Endothelial cell (in vitro differentiated cells): ENCODE measurements at regions not wholly inside any gene's neighbourhood (a gene's known extent, or its start where the extent isn't known, plus 50 kb on each side); places are given as distances from the start of the nearest gene placed in this dataset.
"Not testable (repeated sequence)": the region's sequence is repeated elsewhere in the genome, so short reads cannot be mapped to it uniquely, and the experiment has no call there.

Source experiments
- DNase-seq: peaks from one replicate; pipeline ENCODE4 v3.0.0; 2021; ENCODE audit warnings: low spot score
- H3K27ac Mint-ChIP-seq: one replicate; pipeline ENCODE4 v1.8.0; 2021; ENCODE audit warnings: mixed read lengths, inconsistent platforms; ENCODE audit not compliant: unreplicated experiment
- H3K27me3 Mint-ChIP-seq: one replicate; pipeline ENCODE4 v1.8.0; 2021; ENCODE audit warnings: mild to moderate bottlenecking, moderate library complexity, mixed read lengths, inconsistent platforms; ENCODE audit not compliant: unreplicated experiment
- H3K36me3 Mint-ChIP-seq: one replicate; pipeline ENCODE4 v1.8.0; 2021; ENCODE audit warnings: mild to moderate bottlenecking, low read depth, mixed read lengths, inconsistent platforms; ENCODE audit not compliant: unreplicated experiment
- H3K4me1 Mint-ChIP-seq: one replicate; pipeline ENCODE4 v1.8.0; 2021; ENCODE audit warnings: mild to moderate bottlenecking, mixed read lengths, inconsistent platforms; ENCODE audit not compliant: unreplicated experiment
- H3K4me3 Mint-ChIP-seq: one replicate; pipeline ENCODE4 v1.8.0; 2021; ENCODE audit warnings: mild to moderate bottlenecking, mixed read lengths, inconsistent platforms; ENCODE audit not compliant: unreplicated experiment
- H3K9me3 Mint-ChIP-seq: one replicate; pipeline ENCODE4 v1.8.0; 2021; ENCODE audit warnings: mixed read lengths, inconsistent platforms; ENCODE audit not compliant: unreplicated experiment
- TF ChIP-seq, protein P1 (sequence below): fragments of 200-600 bp; sonication (generic); IDR thresholded peaks from one replicate; pipeline ENCODE4 v1.5.0; 2021; ENCODE audit warnings: antibody characterized with exemption; ENCODE audit not compliant: unreplicated experiment

DNA sequence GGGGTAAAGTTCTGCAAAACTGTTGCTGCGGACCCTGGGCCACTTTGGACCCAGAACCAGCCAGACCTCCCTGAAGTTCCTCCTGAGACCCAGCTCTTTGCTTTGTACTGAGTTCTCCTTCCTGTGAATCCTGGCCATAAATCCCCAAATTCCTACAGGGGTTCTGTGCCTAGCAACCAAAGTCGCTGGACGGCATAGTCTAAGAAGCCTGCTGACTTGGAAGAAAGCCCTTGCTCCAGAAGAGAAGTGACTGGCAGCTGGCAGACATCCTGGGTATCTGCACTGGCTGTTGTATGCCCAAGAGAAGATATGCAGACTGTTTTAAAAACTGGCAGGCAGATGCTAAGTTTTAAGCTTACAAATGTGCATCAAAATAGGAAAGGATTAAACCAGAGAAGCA is 99.9 kb upstream of the SLC24A4 start:
- H3K36me3 Mint-ChIP-seq, result no peaks in the 10 kb centered on the region
- no peak overlapping the region for H3K27ac Mint-ChIP-seq
- H3K27me3 Mint-ChIP-seq, result peaks cover 1% of the 10 kb centered on the region
- no peaks in the 10 kb centered on the region for H3K4me1 Mint-ChIP-seq
- H3K4me3 Mint-ChIP-seq, result no peak overlapping the region
- no peaks in the 10 kb centered on the region for H3K9me3 Mint-ChIP-seq
- TF ChIP-seq, protein P1, sequence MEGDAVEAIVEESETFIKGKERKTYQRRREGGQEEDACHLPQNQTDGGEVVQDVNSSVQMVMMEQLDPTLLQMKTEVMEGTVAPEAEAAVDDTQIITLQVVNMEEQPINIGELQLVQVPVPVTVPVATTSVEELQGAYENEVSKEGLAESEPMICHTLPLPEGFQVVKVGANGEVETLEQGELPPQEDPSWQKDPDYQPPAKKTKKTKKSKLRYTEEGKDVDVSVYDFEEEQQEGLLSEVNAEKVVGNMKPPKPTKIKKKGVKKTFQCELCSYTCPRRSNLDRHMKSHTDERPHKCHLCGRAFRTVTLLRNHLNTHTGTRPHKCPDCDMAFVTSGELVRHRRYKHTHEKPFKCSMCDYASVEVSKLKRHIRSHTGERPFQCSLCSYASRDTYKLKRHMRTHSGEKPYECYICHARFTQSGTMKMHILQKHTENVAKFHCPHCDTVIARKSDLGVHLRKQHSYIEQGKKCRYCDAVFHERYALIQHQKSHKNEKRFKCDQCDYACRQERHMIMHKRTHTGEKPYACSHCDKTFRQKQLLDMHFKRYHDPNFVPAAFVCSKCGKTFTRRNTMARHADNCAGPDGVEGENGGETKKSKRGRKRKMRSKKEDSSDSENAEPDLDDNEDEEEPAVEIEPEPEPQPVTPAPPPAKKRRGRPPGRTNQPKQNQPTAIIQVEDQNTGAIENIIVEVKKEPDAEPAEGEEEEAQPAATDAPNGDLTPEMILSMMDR, result no peak
- DNase-seq, result no peak

DNA sequence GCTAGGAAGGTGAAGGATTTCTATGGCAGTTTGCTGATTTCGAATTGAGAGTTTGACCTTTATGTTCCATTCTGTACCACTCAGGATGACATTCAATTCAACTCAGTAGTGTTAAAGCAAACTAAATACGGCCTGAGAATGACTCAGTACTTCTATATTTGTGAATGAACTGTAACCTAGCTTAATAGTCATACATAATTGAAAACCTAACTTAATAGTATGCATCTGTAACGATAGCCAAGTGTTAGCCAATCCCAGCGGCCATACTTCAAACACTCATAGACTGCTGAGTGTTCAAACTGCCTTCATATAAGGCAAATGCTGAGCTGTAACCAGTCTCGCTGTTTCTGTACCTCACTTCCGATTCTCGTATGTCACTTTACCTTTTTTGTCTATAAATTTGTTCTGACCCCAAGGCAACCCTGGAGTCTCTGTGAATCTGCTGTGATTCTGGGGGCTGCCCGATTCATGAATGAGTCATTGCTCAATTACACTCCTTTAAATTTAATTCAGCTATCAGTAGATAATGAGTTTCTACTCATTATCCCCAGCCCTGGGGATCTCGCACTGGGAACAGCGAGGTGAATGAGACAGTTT is 98.5 kb upstream of the SLC24A4 start:
- Mint-ChIP-seq H3K4me3 (no peak overlapping the region), H3K36me3 (no peaks in the 10 kb centered on the region), H3K4me1 (no peaks in the 10 kb centered on the region), H3K27ac (no peak overlapping the region), H3K27me3 (peaks cover 1% of the 10 kb centered on the region), H3K9me3 (no peaks in the 10 kb centered on the region)
- no peak for DNase-seq
- TF ChIP-seq, protein P1, result no peak

DNA sequence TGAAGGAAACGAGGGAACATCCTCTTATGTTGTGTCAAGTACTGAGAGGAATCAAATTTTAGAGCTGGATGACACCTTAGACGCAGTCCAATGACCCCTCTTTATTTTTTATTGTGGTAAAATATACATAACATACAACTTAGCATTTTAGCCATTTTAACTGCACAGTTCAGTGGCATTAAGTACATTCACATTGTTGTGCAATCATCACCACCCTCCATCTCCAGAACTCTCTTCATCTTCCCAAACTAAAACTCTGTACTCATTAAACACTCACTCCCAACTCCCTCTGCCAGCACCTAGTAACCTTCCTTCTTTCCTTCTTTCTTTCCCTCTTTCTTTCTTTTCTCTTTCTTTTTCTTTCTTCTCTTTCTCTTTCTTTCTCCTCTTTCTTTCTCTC is 97.2 kb upstream of the SLC24A4 start:
- Mint-ChIP-seq H3K4me1 (no peaks in the 10 kb centered on the region), H3K27me3 (peaks cover 1% of the 10 kb centered on the region), H3K36me3 (no peaks in the 10 kb centered on the region), H3K27ac (no peak overlapping the region), H3K9me3 (no peaks in the 10 kb centered on the region), H3K4me3 (no peak overlapping the region)
- no peak for DNase-seq
- TF ChIP-seq, protein P1, result no peak

DNA sequence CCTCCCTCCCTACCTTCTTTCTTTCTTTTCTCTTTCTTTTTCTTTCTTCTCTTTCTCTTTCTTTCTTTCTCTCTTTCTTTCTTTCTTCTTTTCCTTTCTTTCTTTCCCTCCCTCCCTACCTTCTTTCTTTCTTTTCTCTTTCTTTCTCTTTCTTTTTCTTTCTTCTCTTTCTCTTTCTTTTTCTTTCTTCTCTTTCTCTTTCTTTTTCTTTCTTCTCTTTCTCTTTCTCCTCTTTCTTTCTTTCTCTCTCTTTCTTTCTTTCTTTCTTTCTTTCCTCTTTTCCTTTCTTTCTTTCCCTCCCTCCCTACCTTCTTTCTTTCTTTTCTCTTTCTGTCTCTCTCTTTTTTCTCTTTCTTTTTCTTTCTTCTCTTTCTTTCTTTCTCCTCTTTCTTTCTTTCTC is 96.8 kb upstream of the SLC24A4 start:
- H3K27me3 Mint-ChIP-seq, H3K27ac Mint-ChIP-seq, H3K4me3 Mint-ChIP-seq, DNase-seq, H3K9me3 Mint-ChIP-seq, H3K36me3 Mint-ChIP-seq, H3K4me1 Mint-ChIP-seq: not testable (repeated sequence)

DNA sequence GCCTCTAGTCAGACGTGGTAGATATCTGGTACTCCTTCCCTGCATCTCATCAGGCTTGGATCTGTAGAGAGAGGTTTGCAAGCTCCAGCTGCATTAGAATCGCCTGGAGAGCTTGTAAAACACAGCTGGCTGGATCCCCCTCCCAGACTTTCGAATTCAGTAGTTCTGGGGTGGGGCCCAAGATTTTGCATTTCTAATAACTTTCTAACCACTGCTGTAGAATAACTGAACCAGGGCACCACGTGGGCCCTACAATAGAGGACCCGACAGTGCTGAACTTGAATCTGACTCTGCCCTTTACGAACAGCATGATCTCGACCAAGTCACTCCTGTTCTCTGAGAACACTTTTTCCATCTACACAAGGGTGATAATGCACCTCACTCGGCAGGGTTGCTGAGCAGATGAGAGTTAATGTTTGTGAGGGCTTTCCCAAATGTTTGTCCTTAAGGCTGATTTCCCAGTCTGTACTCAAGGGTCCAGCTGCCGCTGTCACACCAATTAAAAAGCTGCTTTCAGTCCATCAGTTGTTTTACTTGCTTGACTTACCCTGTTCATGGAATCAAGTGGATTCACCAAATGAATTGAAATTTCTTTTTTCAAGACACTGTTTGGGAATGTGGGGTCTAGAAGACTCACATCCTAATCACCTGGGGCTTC is 86.6 kb upstream of the SLC24A4 start:
- TF ChIP-seq, protein P1, result no peak
- no peaks in the 10 kb centered on the region for H3K4me1 Mint-ChIP-seq
- H3K9me3 Mint-ChIP-seq, result peaks cover 8% of the 10 kb centered on the region
- H3K4me3 Mint-ChIP-seq, result no peak overlapping the region
- H3K36me3 Mint-ChIP-seq, result peaks cover 6% of the 10 kb centered on the region
- no peak overlapping the region for H3K27ac Mint-ChIP-seq
- DNase-seq, result no peak
- H3K27me3 Mint-ChIP-seq, result no peaks in the 10 kb centered on the region
